Ishikawa (cell line): ENCODE measurements at regions not wholly inside any gene's neighbourhood (a gene's known extent, or its start where the extent isn't known, plus 50 kb on each side); places are given as distances from the start of the nearest gene placed in this dataset.

Experiments
- CEBPB ChIP-seq: IDR thresholded peaks from 2 replicates; pipeline ENCODE4 v1.6.1; 2012
- CREB1 ChIP-seq: IDR thresholded peaks from 2 replicates; pipeline ENCODE4 v1.6.1; 2012; ENCODE audit warnings: low read depth
- EGR1 ChIP-seq: IDR thresholded peaks from 2 replicates; pipeline ENCODE4 v1.6.1; 2012
- EP300 ChIP-seq: IDR thresholded peaks from 2 replicates; pipeline ENCODE4 v1.6.1; 2012; ENCODE audit warnings: borderline replicate concordance
- FOXM1 ChIP-seq: IDR thresholded peaks from 2 replicates; pipeline ENCODE4 v1.6.1; 2012; ENCODE audit warnings: low read depth, borderline replicate concordance
- NFIC ChIP-seq: IDR thresholded peaks from 2 replicates; pipeline ENCODE4 v1.6.1; 2012
- RAD21 ChIP-seq: IDR thresholded peaks from 2 replicates; pipeline ENCODE4 v1.6.1; 2012; ENCODE audit warnings: low read depth
- REST ChIP-seq: IDR thresholded peaks from 2 replicates; pipeline ENCODE4 v1.6.1; 2012; ENCODE audit warnings: low read depth, mild to moderate bottlenecking
- TAF1 ChIP-seq: IDR thresholded peaks from 2 replicates; pipeline ENCODE4 v1.6.1; 2012; ENCODE audit warnings: low read depth, mild to moderate bottlenecking
- TCF12 ChIP-seq: IDR thresholded peaks from 2 replicates; pipeline ENCODE4 v1.6.1; 2012; ENCODE audit warnings: low read depth
- TEAD4 ChIP-seq: IDR thresholded peaks from 2 replicates; pipeline ENCODE4 v1.6.1; 2012
- USF1 ChIP-seq: IDR thresholded peaks from 2 replicates; pipeline ENCODE4 v1.6.1; 2012
- YY1 ChIP-seq: IDR thresholded peaks from 2 replicates; pipeline ENCODE4 v1.6.1; 2012; ENCODE audit warnings: low read depth
- ZBTB7A ChIP-seq: IDR thresholded peaks from 2 replicates; pipeline ENCODE4 v1.6.1; 2012; ENCODE audit warnings: low read depth
- TF ChIP-seq, protein P1 (sequence below): IDR thresholded peaks from 2 replicates; pipeline ENCODE4 v1.6.1; 2012

DNA sequence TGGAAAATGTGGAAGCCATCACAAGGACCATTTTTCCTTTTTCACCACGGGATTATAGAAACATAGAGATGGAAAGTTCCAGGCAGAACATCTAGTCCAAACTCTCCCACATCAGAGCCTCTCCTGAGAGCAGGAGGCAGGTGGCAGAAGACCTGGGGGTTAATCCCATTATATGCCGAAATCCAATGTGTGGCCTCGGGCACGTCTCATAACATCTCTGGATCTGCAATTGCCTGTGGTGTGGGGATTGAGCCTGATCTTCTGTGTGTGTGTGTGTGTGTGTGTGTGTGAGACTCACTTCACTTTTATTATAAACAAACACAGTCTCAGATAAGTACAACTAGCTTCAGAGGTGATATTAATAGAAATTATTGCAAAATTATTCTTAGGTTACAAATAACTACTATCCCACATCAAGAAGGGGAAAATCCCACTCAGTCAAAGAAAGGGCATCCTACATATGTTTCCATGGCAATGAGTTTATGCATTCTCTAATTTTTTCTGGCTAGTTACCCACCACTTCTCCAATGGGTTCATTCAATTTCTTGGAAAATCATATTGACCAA is 199.1 kb downstream of the FOXL1 start:
- TF ChIP-seq TEAD4, result no peak
- no peak for TF ChIP-seq RAD21
- TF ChIP-seq YY1, result no peak
- TF ChIP-seq USF1, result no peak
- no peak for TF ChIP-seq REST
- TF ChIP-seq ZBTB7A, result no peak
- TF ChIP-seq TCF12, result no peak
- TF ChIP-seq EP300, result no peak
- TF ChIP-seq CEBPB, result no peak
- TF ChIP-seq TAF1, result no peak

DNA sequence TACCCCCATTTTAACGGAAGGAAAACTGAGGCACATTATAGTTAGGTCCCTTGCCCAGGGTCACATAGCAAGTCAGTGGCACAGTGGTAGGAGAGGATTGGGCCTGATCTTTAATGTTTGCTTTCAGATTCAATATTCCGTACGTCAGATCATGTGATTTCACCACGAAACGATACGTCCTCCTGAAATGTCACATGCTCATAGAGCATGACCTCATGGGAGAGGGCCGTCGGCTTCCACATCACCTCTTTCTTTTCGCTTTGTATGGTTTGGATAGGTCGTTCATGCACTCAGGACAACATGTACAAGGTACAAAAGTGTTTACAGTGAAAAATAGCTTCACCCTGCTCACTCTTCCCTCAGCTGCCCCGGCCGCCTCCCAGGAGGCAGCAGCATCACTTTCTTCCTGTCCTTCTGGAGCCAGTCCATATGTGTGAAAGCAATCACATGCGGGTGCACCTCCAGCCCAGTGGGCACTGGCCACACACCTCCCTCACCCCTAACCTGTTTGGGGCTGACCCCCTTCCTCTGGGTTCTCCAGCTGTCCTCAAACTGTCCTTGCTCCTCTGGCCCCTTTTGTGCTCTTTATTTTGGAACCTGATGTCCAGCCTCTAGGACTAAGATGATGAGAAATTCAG is 199.9 kb downstream of the FOXL1 start:
- TF ChIP-seq NFIC (no peak), TCF12 (no peak), REST (no peak), ZBTB7A (no peak)

DNA sequence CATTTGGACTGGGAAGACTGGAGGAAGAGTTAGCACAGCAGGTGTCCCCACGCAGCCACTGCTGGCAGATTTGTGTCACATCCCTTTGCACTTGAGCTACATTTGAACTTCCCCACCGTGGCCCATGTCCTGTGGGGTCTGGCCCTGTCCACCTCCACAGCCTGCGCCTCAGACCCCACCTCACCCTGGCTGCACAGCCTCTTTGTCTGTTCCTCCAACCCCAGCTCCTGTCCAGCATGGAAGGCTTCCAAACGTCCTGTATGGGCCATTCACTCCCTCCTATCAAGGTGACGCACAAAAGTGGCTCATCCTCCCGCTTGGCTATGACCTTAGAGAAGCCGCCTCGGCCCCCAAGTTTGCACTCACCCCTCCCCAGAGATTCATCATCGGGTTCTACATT is 200.6 kb downstream of the FOXL1 start:
- no peak for TF ChIP-seq TAF1
- no peak for TF ChIP-seq TCF12
- no peak for TF ChIP-seq EGR1
- no peak for TF ChIP-seq REST
- TF ChIP-seq RAD21, result no peak
- no peak for TF ChIP-seq CEBPB
- no peak for TF ChIP-seq ZBTB7A
- TF ChIP-seq CREB1, result no peak
- no peak for TF ChIP-seq YY1
- TF ChIP-seq USF1, result no peak
- TF ChIP-seq NFIC, result no peak
- no peak for TF ChIP-seq FOXM1
- no peak for TF ChIP-seq EP300
- no peak for TF ChIP-seq TEAD4
- TF ChIP-seq, protein P1, sequence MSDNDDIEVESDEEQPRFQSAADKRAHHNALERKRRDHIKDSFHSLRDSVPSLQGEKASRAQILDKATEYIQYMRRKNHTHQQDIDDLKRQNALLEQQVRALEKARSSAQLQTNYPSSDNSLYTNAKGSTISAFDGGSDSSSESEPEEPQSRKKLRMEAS, result no peak

DNA sequence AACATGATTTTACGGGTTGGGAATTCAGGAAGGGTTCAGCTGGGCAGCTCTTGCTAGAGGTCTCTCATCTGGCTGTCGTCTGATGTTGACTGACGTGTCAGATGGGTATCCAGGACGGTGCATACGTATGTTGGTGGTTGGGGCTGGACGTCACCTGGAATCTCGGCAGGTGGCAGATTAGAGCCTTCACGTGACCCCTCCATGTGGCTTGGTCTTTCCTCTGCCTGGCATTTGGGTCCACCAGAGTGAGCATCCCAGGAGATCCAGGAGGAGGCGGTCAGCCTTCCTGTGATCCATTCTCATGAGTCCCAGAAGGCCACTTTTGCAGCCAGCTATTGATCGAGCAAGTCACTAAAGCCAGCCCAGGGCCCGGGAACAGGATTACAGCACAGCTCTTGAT is 202.7 kb downstream of the FOXL1 start:
- TF ChIP-seq TCF12 (no peak), YY1 (no peak), NFIC (no peak), USF1 (no peak), ZBTB7A (no peak), REST (no peak), TEAD4 (no peak), FOXM1 (no peak), EP300 (no peak), CREB1 (no peak), RAD21 (no peak), TAF1 (no peak), CEBPB (no peak), EGR1 (no peak)
- TF ChIP-seq, protein P1, result no peak
